ENCODE measurements at regions not wholly inside any gene's neighbourhood (a gene's known extent, or its start where the extent isn't known, plus 50 kb on each side); places are given as distances from the start of the nearest gene placed in this dataset.

- Mint-ChIP-seq H3K4me3 (no peak overlapping the region), H3K27me3 (ENCODE audit: insufficient read depth) (peaks cover 2% of the 10 kb centered on the region), H3K9me3 (no peaks in the 10 kb centered on the region), H3K4me1 (peaks cover 19% of the 10 kb centered on the region), H3K27ac (no peak overlapping the region), H3K36me3 (ENCODE audit: low read depth) (no peaks in the 10 kb centered on the region)
- Histone ChIP-seq H3K9ac (ENCODE audit: extremely low read depth, low read length, poor library complexity, severe bottlenecking) (no peak overlapping the region), H3K9me3 (ENCODE audit: control insufficient read depth, low read length) (no peaks in the 10 kb centered on the region), H3K4me1 (ENCODE audit: control insufficient read depth, insufficient read depth, low read length) (peaks cover 17% of the 10 kb centered on the region), H3K27ac (ENCODE audit: low read depth, low read length) (no peak overlapping the region), H3K36me3 (ENCODE audit: control insufficient read depth, insufficient read depth, low read length) (no peaks in the 10 kb centered on the region), H3K4me3 (ENCODE audit: low read length) (no peak overlapping the region), H3K27me3 (ENCODE audit: control insufficient read depth, insufficient read depth, low read length, poor library complexity, severe bottlenecking) (no peaks in the 10 kb centered on the region)
- TF ChIP-seq, protein P1, sequence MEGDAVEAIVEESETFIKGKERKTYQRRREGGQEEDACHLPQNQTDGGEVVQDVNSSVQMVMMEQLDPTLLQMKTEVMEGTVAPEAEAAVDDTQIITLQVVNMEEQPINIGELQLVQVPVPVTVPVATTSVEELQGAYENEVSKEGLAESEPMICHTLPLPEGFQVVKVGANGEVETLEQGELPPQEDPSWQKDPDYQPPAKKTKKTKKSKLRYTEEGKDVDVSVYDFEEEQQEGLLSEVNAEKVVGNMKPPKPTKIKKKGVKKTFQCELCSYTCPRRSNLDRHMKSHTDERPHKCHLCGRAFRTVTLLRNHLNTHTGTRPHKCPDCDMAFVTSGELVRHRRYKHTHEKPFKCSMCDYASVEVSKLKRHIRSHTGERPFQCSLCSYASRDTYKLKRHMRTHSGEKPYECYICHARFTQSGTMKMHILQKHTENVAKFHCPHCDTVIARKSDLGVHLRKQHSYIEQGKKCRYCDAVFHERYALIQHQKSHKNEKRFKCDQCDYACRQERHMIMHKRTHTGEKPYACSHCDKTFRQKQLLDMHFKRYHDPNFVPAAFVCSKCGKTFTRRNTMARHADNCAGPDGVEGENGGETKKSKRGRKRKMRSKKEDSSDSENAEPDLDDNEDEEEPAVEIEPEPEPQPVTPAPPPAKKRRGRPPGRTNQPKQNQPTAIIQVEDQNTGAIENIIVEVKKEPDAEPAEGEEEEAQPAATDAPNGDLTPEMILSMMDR (conservative IDR thresholded peaks at IDR 0.05): no peak
- 80 to 90% methylated on average over 4 of the region's 4 CpGs for WGBS, 2 experiments (ENCODE audit: insufficient coverage in 1 of 2, insufficient read length in 1 of 2)
- no peak for DNase-seq
Observed at GRCh38 chr1:222104097-222104496, 362.2 kb upstream of the DUSP10 start.

GRCh38 chr1:222099746-222100145, 357.9 kb upstream of the DUSP10 start:
- TF ChIP-seq, protein P1 (conservative IDR thresholded peaks at IDR 0.05): no peak
- H3K4me3 Mint-ChIP-seq: no peak overlapping the region
- Histone ChIP-seq H3K36me3 (ENCODE audit: control insufficient read depth, insufficient read depth, low read length) (no peaks in the 10 kb centered on the region), H3K9me3 (ENCODE audit: control insufficient read depth, low read length) (no peaks in the 10 kb centered on the region), H3K4me3 (ENCODE audit: low read length) (no peak overlapping the region), H3K9ac (ENCODE audit: extremely low read depth, low read length, poor library complexity, severe bottlenecking) (no peak overlapping the region), H3K27me3 (ENCODE audit: control insufficient read depth, insufficient read depth, low read length, poor library complexity, severe bottlenecking) (no peaks in the 10 kb centered on the region), H3K4me1 (ENCODE audit: control insufficient read depth, insufficient read depth, low read length) (peaks cover 14% of the 10 kb centered on the region), H3K27ac (ENCODE audit: low read depth, low read length) (no peak overlapping the region)
- WGBS, 2 experiments (ENCODE audit: insufficient coverage in 1 of 2, insufficient read length in 1 of 2): 41% methylated on average over 2 of the region's 2 CpGs; no CpG with 5 or more reads in 1 of the 2 experiments
- no peaks in the 10 kb centered on the region for H3K36me3 Mint-ChIP-seq (ENCODE audit: low read depth)
- no peak for DNase-seq
- H3K9me3 Mint-ChIP-seq: no peaks in the 10 kb centered on the region
- H3K27ac Mint-ChIP-seq: no peak overlapping the region
- H3K27me3 Mint-ChIP-seq (ENCODE audit: insufficient read depth): no peaks in the 10 kb centered on the region
- peaks cover 11% of the 10 kb centered on the region for H3K4me1 Mint-ChIP-seq

GRCh38 chr1:222098404-222098803, 356.5 kb upstream of the DUSP10 start:
- no peak overlapping the region for H3K4me3 ChIP-seq (ENCODE audit: low read length)
- peaks cover 10% of the 10 kb centered on the region for H3K4me1 Mint-ChIP-seq
- no peaks in the 10 kb centered on the region for H3K9me3 Mint-ChIP-seq
- DNase-seq: no peak
- TF ChIP-seq, protein P1 (conservative IDR thresholded peaks at IDR 0.05): no peak
- H3K27ac Mint-ChIP-seq: no peak overlapping the region
- no peak overlapping the region for H3K27ac ChIP-seq (ENCODE audit: low read depth, low read length)
- H3K27me3 Mint-ChIP-seq (ENCODE audit: insufficient read depth): no peaks in the 10 kb centered on the region
- no peaks in the 10 kb centered on the region for H3K27me3 ChIP-seq (ENCODE audit: control insufficient read depth, insufficient read depth, low read length, poor library complexity, severe bottlenecking)
- no peaks in the 10 kb centered on the region for H3K36me3 ChIP-seq (ENCODE audit: control insufficient read depth, insufficient read depth, low read length)
- H3K9me3 ChIP-seq (ENCODE audit: control insufficient read depth, low read length): no peaks in the 10 kb centered on the region
- H3K4me3 Mint-ChIP-seq: no peak overlapping the region
- H3K4me1 ChIP-seq (ENCODE audit: control insufficient read depth, insufficient read depth, low read length): peaks cover 14% of the 10 kb centered on the region
- 42 to 46% methylated on average over 2 of the region's 2 CpGs for WGBS, 2 experiments (ENCODE audit: insufficient coverage in 1 of 2, insufficient read length in 1 of 2)
- H3K9ac ChIP-seq (ENCODE audit: extremely low read depth, low read length, poor library complexity, severe bottlenecking): no peak overlapping the region
- no peaks in the 10 kb centered on the region for H3K36me3 Mint-ChIP-seq (ENCODE audit: low read depth)
